HG03103 (cell line): ENCODE measurements at regions not wholly inside any gene's neighbourhood (a gene's known extent, or its start where the extent isn't known, plus 50 kb on each side); places are given as distances from the start of the nearest gene placed in this dataset.

Experiments used
- ATAC-seq: cut with Tn5 transposase; IDR thresholded peaks from one replicate; pipeline ENCODE4 v1.9.1; 2021; ENCODE audit warnings: low read depth; ENCODE audit not compliant: unreplicated experiment

DNA sequence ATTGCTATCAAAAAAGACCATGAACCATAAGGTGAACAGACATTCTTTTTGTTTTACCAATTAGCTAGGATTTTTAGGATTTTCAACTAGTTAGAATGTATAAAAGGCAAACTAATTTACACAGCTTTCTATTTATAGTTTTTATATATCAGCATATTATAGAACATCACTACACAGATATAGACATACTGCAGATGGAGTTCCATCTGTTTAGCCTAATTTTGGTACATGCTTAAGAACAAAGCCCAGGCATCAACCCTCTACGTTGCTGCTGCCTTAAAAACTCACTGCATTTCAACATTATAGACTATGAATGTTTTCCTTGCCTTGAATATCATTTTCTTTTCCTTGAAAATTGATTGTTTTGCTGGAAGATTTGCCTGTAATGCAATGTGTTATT, 2227.5 kb upstream of the C9orf72 start:
- no peak for ATAC-seq

DNA sequence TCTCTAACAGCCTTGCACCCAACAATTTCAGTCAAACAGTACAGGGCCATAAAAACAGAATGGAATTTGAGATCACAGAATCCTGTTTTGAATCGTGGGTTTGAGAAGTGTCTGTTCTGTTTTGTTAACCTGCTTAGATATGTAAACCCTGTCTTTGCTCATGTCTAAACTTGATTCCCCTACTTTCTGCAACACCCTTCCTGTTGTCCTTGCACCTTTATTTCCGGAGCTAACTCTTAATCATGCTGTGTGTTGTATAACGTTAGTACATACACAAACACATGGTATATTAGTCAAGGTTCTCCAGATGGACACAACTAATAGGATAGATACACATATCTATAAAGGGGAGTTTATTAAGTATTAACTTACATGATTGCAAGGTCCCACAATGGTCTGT, 2229.2 kb upstream of the C9orf72 start:
- ATAC-seq: no peak

DNA sequence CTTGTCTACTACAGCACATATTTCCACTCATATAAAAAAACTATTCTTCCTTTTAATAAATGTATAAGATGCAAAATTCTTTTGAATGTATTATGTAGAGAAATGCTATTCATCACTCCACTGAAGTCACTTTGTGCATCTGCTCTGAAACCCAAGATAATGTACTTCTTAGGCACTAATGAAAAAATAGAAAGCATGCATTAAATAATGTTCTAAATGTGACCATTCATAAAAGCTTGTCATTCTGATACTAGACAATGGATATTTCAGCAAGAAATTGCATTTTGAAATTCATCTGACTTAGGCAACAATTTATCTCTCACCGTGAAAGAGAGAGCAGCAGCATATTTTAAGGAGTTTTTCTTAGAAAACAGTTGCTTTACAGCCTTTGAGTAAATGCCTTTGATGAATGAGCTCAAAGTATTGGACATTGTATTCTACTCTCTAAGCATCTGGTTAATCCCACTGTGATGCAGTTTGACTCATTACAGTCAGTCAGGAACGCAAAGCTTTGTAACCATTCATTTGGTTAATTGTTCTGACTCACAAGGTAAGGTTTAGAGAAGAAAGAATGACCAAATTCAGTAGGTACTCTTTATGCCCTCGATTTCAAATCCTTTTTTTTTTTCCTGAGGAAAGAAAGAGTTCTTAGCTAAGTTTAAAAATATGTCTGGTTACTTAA, 2233.8 kb upstream of the C9orf72 start:
- ATAC-seq: no peak

DNA sequence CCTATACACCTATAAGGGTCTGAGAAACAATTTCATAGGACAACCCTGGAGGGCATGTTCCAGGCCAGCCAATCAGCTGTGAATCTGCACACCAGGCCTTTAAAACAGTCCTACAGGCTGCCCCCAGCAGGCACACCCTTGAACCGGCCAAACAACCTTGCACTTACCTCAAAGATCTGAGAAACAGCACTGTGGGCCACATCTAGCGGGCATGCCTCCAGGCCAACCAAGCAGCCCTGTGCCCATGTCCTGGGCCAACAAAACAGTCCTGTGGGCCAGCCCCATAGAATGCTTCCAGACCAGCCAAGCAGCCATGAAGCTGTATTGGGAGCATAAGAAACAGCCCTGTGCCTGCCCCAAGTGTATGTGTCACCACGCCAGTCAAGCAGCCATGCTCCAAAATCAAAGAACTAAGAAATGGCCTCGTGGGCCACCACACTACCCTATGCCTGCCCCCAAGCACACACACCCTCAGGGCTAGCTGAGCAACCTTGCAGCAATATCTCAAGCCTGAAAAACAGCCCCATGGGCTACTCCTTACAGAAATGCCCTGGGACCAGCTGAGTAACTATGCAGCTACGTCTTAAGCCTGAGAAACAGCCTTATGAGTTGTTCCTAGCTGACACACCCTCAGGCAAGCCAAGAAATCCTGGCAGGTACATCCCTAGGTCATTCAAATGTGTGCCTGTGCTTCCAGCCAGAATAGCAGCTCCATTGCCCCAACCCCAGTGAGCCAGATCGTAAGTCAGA, 2243.8 kb upstream of the C9orf72 start:
- ATAC-seq: no peak

GRCh38 chr9:29822458-29822857, 2249.2 kb upstream of the C9orf72 start:
- no peak for ATAC-seq

GRCh38 chr9:29826421-29826820, 2253.1 kb upstream of the C9orf72 start:
- no peak for ATAC-seq

DNA sequence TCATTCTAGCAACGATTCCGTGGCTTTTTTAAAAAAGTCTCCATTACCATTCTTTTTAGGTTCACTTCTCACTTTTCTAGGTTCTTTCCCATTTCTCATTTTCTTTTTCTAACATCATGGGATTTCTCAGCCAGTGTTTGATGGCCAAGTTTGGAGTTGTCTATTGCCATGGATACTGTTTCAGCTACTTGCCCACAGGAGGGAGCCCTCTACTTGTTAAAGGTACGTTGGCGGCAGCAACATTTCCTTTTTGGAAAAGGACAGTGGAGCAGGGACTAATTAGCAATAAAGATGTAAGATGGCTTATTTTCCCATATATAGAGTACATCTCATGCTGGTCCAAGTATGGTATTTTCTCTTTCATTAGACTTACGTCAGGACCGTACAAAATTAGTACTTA, 2257.5 kb upstream of the C9orf72 start:
- no peak for ATAC-seq

GRCh38 chr9:29838491-29839020, 2265.3 kb upstream of the C9orf72 start:
- ATAC-seq: no peak

GRCh38 chr9:29844251-29844650, 2271.0 kb upstream of the C9orf72 start:
- ATAC-seq: no peak

DNA sequence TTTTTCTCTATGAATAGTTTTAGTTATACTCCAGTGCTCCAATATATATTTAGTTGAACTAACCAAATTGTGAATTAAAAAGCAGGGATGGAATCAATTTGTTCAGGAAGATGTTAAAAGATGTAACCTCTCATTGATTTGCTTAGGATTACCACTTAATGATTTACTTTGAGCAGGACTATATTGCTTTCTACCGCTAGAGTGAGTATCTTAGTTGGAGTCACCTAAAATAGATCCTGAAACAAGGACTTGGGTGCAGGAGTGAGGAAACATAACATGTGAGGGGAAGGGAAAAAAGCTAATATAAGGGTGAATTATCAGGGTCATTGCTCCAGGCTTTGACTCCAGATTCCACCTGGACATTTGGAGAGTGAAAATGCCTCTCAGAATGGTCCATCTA, 2277.4 kb upstream of the C9orf72 start:
- ATAC-seq: no peak

GRCh38 chr9:29861803-29862202, 2288.5 kb upstream of the C9orf72 start:
- ATAC-seq: no peak

DNA sequence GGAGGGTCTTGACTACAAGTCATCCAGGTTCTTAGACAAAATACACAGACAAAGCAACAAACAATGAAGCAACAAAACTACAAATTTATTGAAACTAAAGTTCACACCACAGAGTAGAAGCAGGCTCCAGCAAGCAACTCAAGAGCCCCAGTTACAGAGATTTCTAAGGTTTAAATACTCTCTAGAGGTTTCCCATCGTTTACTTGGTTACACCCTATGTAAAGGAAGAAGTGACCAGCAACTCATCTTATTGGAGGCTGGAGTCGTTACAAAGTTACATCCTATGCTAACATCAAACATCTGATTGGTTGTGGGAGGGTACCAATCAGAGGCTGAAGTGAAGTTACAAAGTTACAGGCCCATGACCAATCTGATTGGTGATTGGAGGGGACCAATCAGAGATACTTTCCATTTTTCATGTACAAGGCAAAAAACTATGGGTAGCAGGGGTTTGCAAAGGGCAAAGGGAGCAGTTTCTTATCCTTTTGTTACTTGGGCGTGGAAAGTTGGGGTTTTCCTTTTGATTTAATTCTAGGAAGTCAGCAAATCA, 2292.6 kb upstream of the C9orf72 start:
- ATAC-seq: no peak

GRCh38 chr9:29866556-29866955, 2293.3 kb upstream of the C9orf72 start:
- no peak for ATAC-seq

DNA sequence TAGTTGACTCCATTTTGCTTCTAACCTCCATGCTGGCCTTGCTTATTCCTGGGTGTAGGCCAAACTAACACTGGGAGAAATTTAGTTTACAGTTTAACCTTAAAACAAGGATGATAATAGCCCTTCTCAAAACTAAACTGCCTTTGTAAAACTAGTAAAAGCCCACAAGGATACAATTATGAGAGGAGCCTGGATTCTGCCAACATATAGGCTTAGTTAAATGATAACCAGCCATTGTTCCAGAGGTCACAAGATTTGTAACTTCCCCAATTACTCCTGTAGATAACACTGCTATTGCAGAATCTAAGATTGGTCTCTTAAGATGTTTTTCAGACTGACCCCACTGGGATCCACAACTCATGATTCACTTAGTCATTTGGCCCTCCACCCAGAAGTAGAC, 2300.3 kb upstream of the C9orf72 start:
- ATAC-seq: no peak

DNA sequence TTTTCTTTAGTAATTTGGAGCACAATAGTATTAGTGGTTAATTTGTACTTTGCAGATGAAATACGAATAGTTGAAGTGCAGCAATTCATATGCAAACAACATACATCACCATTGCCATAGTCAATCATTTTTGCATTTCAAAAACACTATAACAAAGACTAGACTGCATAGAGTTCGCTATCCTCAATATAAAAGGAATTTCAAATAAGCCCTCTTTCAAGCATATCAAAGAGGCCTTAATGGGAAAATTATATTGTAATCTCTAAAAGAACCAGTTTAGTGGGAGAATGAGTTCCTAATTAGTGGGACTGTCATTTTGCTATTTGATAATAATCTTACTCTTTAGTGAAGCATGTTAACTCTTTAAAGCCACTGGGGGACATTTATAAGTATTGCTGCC, 2302.3 kb upstream of the C9orf72 start:
- ATAC-seq: no peak

DNA sequence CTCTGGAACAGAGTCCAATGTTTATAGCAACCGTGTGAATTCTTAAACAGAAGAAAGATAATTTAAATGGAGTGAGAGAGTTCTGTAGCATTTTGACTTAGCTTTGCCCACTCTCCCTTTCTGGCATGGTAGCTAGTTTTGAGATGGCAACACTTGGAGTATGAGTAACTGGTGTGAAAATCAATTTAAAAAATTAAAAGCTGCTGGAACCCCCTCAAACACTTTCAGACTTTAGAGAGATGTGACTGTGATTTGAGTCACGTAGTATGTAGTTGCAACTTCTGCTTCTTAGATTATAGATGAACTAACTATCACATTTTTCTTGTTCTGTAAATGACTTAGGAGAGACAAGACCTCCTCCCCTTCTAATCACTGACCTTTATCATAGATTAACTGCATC, 2309.5 kb upstream of the C9orf72 start:
- no peak for ATAC-seq

- no peak for ATAC-seq
Observed at GRCh38 chr9:29906065-29906464, 2332.8 kb upstream of the C9orf72 start.

- no peak for ATAC-seq
Observed at GRCh38 chr9:29928072-29928471, 2354.8 kb upstream of the C9orf72 start.

DNA sequence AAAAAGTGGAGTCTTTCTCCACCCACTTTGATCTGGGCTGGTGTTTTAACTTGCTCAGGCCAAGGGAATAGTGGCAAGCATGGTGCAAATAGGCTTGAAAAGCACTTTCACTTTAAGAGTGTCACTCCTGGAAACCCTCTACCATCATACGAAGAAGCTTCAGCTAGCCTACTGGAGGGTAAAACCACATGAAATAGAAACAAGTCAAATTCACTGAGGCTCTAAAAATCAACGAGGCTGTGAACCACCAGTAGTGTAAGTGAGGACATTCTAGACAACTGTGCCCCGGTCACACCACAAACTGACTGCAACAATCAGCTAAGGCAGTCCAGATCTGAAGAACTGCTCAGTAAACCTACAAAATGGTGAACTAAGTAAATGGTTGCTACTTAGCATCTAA, 2366.3 kb upstream of the C9orf72 start:
- no peak for ATAC-seq

- ATAC-seq: no peak
Observed at GRCh38 chr9:29945012-29945411, 2371.7 kb upstream of the C9orf72 start.

DNA sequence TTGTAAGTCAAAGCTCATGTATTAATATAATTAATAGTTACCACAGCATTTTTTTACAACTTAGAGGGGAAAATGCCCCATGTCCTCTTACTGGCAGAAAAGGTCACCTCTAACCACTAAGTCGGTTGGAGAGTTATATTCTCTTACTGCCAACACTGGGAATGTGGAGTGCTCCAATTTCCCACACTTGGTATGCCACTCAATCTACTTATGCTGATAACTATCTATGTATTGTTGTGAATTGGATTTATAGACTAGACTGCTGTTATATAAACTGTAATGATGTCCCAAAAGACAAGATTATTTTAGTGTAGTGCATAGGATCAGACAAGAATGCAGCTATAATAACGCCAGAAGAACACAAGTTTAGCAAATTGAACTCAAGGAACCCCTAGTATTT, 2385.2 kb upstream of the C9orf72 start:
- no peak for ATAC-seq

DNA sequence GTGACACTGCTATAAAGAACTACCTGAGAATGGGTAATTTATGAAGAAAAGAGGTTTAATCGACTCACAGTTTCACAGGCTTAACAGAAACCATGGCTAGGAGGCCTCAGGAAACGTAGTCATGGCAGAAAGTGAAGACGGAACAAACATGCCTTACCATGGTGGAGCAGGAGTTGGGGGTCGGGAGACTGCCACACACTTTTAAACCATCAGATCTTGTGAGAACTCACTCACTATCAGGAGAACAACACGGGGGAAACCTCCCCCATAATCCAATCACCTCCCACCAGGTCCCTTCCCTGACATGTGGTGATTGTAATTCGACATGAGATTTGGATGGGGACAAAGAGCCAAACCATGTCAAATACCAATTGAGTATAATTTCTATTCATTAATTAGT, 2392.6 kb upstream of the C9orf72 start:
- no peak for ATAC-seq
